Activated T-cell treated with anti-CD3 and anti-CD28 coated beads, Interleukin-2, amount 50 U/mL, for 48 hours (primary cell): ENCODE measurements at regions not wholly inside any gene's neighbourhood (a gene's known extent, or its start where the extent isn't known, plus 50 kb on each side); places are given as distances from the start of the nearest gene placed in this dataset.

Source experiments
- DNase-seq, 2 experiments: peaks; one replicate each; pipeline ENCODE4 v3.0.0-alpha.2; 2020

DNA sequence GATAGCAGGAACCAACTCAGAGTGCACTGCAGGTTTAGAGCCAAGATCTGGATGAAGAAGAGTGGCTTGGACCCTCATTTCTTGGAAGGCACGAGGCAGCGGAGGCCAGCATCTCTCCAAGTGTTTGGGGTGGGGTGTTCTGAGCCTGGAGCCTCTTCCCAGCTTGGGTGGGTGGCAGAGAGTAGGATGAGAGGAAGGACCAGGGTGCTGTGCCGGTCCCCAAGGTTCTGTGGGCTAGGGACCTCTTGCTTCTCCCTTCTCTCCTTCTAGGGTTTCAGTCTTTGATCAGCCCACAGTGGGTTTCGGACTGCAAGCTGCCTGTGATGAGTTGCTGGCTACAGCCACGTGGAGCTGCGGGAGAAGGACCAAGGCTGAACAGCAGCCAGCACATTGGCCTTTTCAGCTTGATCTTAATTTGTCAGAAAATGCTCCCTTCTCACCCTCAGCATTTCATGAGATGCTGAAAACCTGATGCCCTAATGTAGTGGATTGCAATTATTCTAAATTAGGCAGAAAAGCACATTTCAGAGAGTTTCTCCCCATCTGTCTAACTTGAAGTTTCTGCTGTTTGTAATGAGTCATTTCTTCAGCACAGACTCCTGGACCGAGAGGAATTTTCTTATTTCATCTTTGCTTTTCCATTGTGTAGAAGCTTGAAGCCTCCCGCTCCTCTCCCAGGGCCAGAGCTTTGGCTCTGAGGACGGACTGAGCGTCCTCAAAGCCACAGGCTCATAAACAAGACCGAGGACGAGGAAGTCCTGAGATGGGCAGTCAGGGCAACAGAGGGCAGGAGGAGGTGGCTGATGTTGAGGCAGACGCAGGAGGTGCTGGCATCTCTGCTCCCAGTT, 99.1 kb upstream of the HDAC4 start:
- DNase-seq: no peak

DNA sequence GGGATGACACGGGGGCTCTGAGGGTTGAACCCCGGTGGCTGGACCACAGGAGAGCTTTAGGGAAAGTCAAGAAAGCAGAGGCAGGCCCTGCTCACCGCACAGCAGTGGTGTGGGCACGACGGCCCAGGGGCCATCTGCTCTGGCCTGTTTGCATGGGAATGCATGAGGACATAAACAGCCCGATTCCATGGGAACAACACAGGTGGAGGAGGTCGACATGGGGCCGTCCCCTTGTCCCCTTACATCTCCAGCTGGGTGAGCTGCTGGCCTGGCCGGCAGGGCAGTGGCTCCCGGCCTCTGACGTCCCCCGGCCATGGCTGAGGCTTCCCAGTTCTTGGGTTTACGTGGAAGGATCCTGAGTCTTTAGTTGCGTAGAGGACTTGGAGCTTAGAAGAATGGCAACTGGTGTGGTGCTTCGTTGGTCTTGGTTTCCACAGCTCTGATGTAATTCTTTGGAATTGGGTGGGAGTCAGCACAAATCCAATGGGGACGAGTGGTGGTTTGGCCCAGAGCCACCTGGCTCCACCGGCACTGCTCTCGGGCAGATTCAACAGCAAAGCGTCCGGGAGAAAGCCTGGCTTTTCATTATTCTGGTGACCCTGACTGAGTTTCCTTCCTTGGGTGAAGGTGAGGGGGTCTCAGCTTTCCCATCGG, 98.3 kb upstream of the HDAC4 start:
- no peak for DNase-seq

DNA sequence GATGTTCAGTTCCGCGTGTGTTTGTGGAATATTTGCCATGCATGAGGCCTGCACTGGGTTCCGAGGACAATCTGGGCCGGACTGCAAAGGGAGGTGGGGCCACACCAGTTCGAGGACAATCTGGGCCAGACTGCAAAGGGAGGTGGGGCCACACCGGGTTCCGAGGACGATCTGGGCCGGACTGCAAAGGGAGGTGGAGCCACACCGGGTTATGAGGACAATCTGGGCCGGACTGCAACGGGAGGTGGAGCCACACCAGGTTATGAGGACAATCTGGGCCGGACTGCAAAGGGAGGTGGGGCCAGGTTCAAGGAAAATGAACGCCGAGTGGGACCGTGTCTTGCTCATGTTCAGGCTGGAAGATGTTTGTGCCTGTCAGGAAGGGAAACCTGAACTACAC, 97.8 kb upstream of the HDAC4 start:
- no peak for DNase-seq

DNA sequence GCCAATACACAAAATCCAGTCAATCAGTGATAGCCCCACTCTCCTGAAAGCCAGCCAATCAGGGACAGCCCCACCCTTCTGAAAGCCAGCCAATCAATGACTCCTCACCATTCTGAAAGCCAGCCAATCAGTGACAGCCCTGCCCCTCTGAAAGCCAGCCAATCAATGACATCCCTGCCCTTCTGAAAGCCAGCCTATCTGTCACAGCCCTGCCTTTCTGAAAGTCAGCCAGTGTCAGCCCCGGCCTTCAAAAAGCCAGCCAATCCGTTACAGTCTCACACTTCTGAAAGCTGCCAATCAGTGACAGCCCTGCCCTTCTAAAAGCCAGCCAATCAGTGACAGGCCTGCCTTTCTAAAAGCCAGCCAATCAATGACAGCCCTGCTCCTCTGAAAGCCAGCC, 95.9 kb upstream of the HDAC4 start:
- DNase-seq: peak; percentile 22 to 26

DNA sequence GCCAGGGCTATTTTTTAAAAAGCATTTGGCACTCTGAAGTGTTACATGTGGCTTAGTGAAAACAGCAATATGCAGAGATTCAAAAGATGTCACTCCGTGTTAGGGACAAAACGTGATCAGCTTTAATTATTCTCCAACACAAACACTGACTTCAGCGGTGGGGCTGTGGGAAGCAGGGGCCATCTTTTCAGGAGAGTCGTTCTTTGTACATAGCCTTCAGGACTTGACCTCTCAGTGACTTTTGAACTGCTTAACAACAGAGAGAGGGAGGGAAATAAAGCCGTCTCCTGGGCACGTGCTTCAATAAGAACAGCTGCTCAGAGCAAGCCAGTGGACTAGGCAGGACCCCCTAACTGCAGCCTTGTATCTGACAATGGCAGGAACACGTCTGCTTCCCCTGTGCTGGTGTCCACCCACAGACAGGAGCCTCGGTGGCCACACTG, 95.0 kb upstream of the HDAC4 start:
- no peak for DNase-seq

DNA sequence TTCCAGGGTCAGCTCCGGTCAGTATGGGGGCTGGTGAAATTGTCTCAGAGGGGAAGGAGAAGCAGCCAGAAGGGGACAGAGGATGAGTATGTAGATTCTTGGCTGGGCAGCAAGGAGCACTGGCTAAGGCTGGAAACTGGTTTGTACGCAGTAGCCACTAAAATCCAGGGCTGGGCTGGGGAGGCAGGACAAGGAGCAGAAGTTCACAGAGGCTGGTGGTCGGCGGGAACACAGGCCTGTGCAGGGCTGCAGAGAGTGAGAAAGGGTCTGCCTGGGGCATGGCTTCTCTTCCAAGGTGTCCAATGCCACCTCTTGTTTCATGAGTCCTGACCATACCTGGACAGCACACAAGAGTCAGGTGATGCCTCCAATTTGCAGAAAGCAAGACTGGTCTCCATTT, 94.4 kb upstream of the HDAC4 start:
- DNase-seq: no peak

DNA sequence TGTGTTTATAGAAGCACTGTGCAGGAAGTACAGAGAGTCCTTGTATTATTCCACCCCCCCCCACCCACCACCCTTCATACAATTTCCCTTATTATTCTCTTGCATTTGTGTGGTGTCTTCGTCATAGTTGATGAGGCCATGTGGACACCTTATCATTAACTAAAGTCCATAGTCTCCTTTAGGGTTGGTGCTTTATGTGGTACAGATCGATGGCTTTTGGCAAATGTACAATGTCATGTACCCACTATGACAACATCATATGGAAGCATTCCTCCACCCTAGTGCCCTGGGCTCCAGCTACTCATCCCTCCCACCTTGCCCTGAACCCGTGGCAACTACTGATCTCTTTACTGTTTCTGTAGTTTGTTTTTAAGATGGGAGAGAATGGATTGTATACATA, 93.8 kb upstream of the HDAC4 start:
- DNase-seq: no peak

DNA sequence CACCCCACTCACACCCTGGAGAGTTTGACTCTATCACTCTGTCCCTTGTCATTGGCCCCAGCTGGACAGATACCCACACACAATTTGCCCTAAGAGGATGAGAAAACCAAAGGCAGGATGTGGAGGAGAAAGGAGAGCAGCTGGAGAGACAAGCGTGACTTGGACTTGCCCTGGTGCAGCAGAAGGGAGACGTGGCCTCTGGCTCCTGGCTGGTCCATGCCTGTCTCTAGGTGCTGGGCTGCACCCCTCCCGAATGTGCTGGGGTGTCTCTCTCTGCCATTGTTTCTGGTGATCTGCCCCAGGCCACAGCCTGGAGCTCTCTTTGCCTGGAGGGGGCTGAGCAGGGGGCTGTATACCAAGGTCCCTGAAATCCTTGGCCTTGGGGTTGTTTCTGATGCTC, 88.7 kb upstream of the HDAC4 start:
- no peak for DNase-seq

DNA sequence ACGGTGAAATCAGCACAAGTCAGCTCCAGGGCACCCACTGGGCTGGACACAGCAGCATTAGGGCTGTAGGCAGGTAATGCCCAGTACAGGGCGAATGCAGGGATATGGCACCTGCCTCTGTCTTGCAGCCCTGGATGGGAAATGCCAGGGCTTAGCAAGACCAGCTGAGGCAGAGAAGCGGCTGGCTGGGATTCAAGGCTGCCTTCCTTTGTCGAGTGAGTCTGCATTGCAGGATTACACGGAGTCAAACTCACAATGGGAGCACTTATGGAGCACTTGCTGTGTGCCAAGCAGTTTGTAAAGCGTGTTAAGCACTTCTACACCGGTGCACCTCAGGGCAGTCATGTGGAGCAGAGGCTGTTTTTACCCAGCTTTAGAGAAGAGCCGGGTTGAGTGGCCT, 87.3 kb upstream of the HDAC4 start:
- no peak for DNase-seq

DNA sequence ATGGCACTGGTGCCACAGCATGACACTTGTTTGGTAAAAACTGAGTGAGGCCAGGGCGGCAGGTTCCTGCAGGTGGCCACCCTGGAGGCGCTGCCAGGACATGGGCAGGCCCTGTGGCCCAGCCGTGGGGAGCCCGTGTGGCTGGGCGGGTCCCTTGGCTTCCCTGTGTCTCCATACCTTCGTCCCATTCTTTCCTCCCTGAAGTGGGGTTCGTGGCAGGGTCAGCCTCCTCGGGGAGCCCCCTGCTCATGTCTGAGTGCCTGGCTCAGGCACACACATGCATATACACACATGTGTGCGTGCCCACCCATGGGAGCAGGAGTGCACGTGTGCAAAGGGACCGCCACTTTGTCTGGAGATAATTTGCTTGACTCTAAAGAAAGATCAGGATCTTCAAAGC, 86.5 kb upstream of the HDAC4 start:
- DNase-seq: no peak

DNA sequence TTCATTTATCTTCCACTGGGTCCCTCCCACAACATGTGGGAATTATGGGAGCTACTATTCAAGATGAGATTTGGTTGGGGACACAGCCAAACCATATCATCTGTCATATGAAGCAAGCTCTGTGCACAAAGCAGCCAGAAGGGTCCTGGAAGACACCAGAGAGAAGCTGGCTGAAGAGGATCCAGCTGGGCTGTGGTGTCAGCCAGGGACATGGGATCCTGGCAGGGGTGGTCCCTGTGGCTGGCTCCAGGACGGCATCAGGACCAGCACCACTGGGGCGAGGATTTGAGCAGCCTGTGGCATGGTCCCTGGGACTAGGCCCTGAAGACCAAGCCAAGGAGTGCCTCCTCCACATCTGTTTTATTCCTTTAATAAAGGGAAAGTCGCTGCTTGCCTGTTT, 84.8 kb upstream of the HDAC4 start:
- DNase-seq: no peak

DNA sequence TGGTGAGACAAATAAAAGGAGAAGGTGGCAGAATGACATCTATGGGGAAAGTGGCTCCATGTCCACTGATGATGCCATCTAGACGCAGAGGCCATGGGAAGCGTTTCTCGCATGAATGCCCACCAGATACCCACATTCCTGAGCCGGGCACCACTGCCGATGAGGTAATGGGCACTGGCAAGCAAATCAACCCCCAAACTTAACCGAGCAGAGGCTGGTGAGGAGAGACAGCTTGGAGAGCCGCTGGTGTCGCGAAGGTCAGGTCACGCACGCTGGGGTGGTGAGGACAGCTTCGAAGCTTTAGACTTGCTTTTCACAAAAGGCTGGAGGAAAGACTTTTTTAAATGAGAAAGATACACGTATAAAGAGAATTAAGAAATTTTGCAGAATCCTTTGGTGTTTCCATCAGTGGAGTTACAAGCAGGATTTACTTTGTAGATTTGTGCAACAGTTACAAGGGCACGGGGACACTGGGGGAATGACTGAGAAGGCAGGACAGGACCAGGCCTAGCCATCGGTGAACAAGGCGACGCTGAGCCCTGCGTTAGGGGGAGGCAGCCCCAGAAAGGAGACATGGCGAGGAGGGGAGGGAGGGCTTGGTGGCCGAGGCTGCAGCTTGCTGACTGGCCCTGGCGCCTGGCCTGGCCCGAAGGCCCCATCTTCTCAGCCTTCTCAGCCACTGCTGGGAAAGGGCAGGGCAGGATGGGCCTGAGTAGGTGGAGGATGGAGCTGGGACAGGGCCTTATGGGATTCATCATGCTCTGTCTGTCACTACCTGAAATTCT, 83.9 kb upstream of the HDAC4 start:
- no peak for DNase-seq

DNA sequence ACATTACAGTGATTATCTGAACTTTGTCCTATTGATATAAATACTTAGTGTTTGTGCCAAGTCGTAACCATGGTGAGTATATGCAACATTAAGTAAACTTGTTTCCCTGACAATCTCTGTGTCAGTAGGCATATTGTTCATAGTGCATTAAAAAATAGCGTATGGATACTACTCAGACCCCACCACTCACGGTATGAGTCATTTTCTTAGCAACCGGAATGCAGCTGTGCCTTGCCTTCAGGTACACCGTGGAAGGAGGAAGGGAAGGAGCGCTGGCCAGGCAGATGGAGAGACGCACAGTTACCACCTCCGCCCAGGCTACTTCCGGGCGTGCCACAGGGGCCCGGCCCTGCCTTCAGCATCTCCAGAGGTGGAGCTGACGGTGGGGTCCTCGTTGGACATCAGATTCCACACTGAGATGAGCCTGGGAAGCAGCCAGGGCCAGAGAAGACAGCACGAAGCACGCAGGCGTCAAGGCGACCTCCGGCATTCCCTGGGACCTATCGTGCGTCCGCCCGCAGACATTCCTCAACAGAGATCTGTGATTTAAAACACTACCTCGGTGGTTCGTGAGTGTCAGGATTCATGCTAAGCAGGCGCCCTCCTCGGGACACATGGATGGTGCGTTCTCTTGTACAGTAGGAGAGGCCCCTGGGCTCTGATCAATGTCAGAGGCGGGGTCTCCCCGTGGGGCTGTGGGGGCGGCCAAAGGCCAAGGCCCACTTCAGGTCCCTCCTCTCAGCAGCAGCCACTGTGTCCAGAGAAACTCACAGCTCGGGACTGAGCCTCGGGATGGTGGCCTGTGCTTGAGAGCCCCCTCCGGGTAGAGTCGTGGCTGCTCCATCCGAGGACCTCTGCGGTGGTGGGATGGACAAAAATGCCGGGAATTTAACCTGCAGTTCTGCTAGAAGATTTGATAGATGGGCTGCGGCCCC, 82.2 kb upstream of the HDAC4 start:
- no peak for DNase-seq

DNA sequence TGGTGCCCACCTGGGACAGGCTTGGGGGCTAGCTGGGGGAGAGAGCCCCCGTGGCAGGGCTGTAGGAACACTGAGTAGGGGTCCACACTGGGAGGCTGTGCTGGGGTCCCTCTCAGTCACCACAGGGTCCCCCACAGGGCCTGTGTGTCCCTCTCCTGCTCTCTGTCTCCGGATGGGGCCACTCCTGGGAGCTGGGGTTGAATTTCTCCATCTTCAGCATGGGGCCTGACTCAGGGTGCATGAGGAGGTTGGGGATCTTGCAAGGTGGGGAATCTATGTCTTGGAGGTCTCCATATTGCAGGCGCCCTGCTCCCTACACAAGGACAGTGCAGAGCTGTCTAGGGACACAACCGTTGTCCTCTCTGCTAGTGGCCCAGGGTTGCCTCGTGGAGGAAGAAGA, 78.7 kb upstream of the HDAC4 start:
- DNase-seq: no peak

DNA sequence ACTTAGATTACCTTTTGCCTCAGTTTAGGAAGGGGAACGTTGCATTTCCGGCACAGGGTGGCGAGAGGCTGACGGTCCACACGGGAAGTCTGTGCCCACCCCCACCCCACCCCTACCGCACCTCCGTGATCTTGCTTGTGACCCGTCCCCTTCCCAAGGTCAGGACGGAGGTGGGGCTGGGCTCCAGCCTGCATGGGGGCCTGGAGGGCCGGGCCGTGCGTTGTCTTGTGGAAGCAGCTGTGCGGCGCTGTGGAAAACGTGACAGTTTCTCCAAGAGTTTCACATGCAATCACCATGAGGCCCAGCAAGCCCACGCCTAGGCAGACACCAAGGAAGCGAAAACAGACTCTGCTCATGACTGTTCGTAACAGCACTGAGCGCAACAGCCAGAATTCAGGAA, 76.8 kb upstream of the HDAC4 start:
- DNase-seq: no peak

DNA sequence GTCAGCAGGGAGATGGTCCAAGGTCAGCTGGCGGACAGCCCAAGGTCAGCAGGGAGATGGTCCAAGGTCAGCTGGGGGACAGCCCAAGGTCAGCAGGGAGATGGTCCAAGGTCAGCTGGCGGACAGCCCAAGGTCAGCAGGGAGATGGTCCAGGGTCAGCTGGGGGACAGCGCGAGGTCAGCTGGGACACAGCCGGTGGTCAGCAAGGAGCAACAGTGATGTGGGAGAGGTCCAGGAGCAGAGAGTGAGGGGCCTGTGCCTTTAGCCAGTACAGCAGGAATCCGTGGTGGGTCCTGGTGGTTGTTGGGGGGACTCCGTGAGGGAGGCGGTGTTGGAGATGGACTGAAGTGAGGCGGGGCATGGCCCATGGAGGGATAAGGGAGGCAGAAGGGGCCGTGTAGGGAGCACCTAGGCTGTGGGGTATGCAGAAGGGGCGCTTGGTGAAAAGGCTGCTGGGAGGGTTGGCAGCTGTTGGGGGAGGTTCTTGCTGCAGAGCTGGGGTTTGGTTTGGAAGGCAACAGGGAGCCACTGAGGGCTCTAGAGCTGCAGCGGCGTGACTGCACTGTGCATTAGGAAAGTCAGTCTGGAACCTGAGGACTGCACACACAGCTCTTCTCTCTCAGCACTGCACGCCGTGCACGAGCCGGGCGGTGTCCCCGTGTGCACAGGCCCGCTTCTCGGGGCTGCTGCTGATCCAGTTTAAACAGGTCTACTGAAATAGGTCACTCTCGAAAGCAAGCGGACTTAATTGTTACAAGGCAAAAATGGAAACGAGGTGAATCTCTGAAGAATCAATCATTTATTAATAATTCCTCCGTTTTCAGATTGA, 76.2 kb upstream of the HDAC4 start:
- DNase-seq: no peak

DNA sequence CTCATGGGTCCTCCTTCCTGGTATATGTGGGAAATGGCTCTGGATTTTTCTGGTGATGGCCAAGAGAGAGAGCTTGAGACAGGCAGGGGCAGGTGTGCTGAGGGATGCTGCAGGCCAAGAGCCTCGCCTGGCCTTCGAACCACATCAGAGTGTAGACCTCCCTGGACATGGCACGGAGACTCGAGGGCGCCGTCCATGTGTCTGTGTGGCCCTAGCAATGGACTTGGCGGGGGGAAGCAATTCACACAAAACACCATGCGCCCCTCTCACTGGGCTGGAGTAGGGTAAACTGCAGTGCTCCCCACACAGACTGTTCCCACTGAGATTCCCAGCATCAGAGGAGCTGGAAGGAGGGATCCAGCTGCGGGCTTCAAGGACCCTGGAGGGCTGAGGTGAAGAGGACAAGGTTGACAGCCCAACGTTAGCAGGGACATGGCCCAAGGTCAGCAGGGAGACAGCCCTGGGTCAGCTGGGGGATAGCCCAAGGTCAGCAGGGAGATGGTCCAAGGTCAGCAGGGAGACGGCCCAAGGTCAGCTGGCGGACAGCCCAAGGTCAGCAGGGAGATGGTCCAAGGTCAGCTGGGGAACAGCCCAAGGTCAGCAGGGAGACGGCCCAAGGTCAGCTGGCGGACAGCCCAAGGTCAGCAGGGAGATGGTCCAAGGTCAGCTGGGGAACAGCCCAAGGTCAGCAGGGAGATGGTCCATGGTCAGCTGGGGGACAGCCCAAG, 75.4 kb upstream of the HDAC4 start:
- DNase-seq: no peak

DNA sequence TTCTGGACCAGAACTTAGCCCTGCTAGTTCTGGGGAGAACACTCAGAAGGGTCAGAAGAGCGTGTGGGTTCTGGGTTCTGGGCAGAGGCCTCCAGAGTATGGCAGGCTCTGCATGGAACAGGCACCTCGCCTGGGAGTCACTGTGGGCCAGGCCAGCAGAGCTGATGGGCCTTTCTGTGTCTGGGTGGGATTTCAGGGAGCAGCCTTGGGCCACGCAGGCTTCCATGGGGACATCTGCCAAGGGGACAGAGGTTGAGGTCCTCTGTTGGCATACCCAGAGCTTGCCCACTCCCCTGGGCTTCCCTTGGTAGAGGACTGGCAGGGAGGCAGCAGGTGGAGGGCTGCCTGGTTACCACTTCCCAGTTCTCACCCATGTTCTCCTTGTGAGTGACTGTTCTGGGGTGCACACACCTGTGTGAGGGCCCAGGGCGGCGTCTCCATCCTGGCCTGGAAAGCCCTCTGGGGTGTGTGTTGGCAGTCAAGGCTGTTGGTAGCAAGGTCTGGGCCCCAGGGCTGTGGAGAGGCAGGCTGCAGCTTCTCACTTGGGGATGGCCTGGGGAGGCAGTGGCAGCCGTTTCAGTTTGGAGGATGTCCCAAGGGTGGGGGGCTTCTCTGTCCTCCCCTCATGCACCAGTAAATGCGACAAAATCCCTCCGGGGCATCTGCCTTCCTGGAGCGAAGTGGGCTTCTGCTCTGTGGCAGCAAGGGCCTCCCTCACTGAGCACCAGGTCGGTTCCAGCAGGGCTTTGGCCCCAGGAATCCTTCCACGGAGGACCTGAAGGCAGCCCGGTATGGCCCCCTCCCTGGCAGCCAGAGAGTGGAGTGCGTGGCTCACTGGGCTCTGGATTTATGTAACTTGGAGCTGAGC, 74.6 kb upstream of the HDAC4 start:
- DNase-seq: no peak

DNA sequence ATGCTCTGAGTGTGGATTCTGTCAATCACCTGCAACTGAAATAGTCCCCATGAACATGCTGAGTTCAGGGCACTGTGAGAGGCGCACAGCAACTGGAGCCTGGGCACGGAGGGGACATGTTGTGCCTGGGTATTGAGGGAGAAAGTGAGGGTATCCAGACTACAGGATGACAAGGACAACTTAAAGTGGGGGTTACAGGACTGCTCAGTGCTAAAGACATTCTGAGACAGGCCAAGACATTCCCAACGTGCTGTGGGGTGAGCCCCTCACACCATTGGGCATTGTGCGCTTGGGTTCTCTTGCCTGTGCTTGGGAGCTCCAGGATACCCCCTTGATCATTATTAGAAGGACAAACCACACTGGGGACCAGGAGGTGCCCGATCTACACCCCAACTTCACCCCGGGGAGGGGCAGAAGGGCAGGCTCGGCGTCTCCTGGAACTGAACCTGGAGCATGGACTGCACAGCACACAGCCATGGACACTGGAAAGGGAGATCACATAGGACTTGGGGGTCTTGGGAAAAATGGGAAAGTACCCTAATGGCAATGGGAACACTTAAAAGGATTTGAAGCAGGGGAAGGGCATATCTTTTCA, 72.5 kb upstream of the HDAC4 start:
- no peak for DNase-seq
